ENCODE measurements at regions not wholly inside any gene's neighbourhood (a gene's known extent, or its start where the extent isn't known, plus 50 kb on each side); places are given as distances from the start of the nearest gene placed in this dataset.

- no peak for TF ChIP-seq POLR2A (IDR thresholded peaks at IDR 0.05)
- no peak for TF ChIP-seq CTCF (IDR thresholded peaks at IDR 0.05 in 4 of 5, conservative IDR thresholded peaks at IDR 0.05 in 1 of 5)
Observed at GRCh38 chr2:136191041-136191440, 73.1 kb upstream of the CXCR4 start.
